HG03139 (cell line): ENCODE measurements at regions not wholly inside any gene's neighbourhood (a gene's known extent, or its start where the extent isn't known, plus 50 kb on each side); places are given as distances from the start of the nearest gene placed in this dataset.

Experiments used
- ATAC-seq: cut with Tn5 transposase; IDR thresholded peaks from one replicate; pipeline ENCODE4 v1.9.1; 2021; ENCODE audit not compliant: unreplicated experiment

GRCh38 chr13:40484974-40485373 lies 181.5 kb downstream of the FOXO1 start:
- ATAC-seq = no peak

GRCh38 chr13:40485611-40486517 lies 180.6 kb downstream of the FOXO1 start:
- ATAC-seq = no peak

DNA sequence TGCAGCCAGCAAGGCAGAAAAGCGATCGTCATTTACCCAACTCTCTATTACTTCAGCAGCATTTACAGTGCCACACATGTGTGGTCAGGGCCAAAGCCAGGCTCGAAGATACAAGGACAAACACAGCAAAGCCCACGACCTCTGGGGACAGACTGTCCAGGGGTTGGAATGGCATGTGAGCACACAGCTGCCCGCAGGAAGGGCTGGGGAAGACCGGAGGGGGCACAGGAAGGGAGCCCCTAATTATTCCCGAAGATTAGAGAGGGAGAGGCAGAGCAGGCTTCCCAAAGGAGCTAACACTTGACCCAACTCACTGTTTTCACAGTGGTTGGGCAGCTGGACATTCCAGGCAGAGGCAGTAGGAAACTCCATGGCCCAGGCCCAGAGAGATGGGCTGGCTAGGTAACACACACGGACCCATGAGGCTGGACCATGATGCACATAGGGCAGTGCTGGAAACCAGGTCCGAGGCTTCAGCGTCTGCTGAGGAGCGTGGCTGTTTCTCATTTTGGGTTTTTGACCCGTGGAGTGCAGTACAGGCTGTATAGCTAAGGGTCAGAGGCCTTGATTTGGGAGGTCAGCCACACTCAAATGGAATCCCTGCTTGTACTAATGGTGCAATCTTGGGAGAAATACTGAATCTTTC lies 179.8 kb downstream of the FOXO1 start:
- ATAC-seq = no peak

- ATAC-seq = no peak
Measured at GRCh38 chr13:40488869-40489391, 177.5 kb downstream of the FOXO1 start.

- ATAC-seq = no peak
Measured at GRCh38 chr13:40490086-40490758, 176.2 kb downstream of the FOXO1 start.

DNA sequence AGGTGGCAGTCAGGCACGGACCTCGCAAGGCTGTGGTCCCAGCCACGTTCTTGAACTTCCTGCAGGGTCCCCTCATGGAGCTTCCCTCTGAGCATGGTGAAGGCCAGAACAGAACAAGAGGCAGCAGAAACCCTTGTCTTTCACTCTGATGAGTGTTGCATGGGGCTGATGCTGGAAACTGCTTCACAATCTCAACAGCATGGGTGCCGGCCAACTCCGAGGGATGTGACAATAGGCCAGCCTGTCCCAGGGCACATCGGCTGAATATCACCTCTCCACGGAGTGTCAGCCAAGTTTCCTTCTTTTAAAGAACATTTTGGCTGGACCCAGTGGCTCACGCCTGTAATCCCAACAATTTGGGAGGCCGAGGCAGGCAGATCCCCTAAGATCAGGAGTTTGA lies 173.9 kb downstream of the FOXO1 start:
- ATAC-seq = no peak

DNA sequence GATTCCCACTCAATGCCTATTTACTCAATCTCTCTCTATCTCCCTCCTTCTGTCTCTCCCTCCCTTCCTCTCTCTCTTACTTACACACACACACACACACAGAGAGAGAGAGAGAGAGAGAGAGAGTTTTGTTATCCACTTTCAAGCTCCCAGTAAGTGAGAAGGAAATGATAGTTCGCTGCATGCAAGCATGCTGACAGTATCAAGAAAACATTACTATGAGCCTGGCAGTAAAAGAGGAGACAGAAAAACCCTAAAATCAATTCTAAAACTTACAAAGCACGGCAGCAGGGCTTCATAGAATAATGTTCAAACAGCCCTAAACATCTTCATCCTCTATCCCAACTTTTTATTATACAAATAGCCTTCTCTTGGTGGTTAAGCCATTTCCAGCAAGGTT lies 171.9 kb downstream of the FOXO1 start:
- ATAC-seq = no peak

GRCh38 chr13:40494946-40495620 lies 171.4 kb downstream of the FOXO1 start:
- ATAC-seq = no peak

DNA sequence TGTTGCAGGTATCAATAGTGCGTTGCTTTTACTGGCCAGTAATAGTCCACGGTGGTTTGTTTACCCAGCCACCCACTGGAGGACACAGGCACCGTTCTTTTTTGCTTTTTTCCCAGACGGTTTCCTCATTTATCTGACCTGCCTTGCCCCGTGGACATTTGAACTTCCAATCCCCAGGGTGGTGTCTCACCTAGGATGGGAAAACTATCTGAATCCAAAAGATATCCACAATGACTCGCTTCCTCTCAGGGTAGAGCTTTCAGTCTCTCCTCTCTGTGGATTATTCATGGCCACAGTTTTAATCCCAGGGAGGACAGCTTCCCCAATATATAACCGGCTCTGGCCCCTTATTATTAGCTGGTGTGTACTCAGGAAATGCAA lies 170.8 kb downstream of the FOXO1 start:
- ATAC-seq = no peak

DNA sequence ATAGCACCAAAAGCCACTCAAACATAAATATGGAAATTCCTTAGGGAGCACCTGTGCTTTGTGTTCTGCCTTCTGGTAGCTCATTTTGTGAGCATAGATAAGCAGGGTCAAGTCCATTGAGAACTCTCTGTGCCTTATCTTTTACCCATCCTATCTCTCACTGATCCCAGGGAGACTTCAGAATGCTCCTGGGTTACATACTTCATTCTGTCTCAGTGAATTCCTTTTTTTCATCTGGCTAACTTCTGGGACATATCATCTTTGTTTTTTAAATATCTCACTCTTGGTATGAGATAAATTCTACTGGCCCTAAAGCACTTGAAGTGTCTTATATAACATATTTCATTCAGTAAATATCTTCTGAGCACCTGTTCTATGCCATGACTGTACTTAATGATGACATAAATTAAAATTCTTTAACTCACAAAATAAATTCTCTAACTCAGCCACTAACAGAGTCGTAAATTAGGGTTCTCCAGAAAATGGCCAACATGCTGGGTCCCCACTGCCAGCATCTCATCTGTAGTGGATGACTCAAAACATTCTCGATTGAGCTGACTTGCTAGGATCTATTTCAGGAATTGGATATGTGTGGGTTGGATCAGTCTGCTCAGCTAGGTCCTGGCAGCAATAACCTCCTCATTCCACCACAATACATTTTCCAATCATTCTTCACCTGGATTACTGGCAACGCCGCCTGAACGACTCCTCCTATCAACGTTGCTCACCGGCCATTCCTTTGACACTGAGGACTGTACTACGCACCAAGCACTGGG lies 170.2 kb downstream of the FOXO1 start:
- no peak for ATAC-seq

DNA sequence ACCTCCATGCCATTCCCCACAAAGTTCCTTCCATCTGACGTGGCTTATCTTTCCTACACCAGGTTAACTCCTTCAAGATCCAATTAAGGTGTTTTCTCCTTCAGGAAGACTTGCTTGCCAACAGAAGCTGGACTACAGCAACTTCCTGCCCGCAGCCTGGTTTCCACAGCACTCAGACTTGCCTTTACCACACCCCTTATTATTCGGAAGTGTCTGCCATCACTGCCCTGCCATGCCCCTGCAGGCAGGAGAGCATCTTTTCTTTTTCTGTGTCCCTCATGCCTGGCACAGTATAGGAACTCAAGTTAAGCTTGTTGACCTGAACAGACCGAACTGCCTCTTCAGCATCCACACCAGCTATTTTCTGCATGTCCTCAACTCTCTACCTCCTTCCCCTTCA lies 168.0 kb downstream of the FOXO1 start:
- no peak for ATAC-seq

GRCh38 chr13:40502236-40502635 lies 164.2 kb downstream of the FOXO1 start:
- no peak for ATAC-seq

DNA sequence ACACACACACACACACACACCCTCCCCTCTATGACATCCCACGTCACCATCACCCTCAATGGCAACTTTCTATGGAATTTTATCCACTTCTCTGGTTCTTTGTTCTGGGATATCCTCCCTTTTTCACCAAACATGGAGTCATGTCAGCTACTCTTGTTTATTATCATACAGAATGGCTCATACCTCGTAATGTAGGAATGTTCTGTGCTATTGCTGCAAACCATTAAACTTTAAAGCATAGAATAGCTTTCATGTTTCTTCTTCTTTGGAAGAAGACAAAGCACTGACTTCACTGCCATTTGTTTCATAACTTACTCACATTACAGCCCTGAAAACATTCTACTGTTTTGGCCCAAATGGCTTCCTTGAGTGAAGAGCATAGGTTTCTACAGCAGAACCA lies 163.4 kb downstream of the FOXO1 start:
- no peak for ATAC-seq

- ATAC-seq = no peak
Measured at GRCh38 chr13:40503966-40504591, 162.4 kb downstream of the FOXO1 start.

GRCh38 chr13:40504641-40505040 lies 161.8 kb downstream of the FOXO1 start:
- ATAC-seq = no peak

DNA sequence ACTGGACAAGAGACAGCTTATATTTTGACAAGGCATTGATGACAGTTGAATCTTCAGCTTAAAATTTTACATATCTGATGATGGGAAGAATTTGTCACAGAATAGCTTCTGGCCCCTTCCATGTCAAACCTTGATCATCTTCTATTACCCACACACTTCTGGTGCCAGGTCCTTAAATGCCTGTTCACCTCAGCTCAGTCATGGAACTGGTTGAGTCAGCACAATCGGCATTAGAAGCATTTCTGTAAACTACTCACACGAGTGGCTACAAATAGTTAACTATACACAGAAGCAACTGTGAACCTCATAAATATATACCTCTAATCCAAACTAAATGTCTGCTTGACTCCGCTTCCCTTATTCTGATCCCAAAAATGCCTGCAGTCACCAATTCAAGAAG lies 161.2 kb downstream of the FOXO1 start:
- ATAC-seq = no peak
